IPS-NIHi7 (cell line): ENCODE measurements at regions not wholly inside any gene's neighbourhood (a gene's known extent, or its start where the extent isn't known, plus 50 kb on each side); places are given as distances from the start of the nearest gene placed in this dataset.
"Not testable (repeated sequence)": the region's sequence is repeated elsewhere in the genome, so short reads cannot be mapped to it uniquely, and the experiment has no call there.

Experiments used
- DNase-seq: peaks from one replicate; pipeline ENCODE4 v3.0.0; 2012; ENCODE audit warnings: mixed read lengths; ENCODE audit errors: extremely low spot score

GRCh38 chr10:30560326-30560725, 69.2 kb downstream of the LYZL2 start:
- DNase-seq, result no peak

GRCh38 chr10:30559180-30559579, 70.4 kb downstream of the LYZL2 start:
- no peak for DNase-seq

GRCh38 chr10:30558411-30558810, 71.1 kb downstream of the LYZL2 start:
- no peak for DNase-seq

- DNase-seq, result no peak
Observed at GRCh38 chr10:30557884-30558283, 71.7 kb downstream of the LYZL2 start.

GRCh38 chr10:30556189-30556588, 73.4 kb downstream of the LYZL2 start:
- no peak for DNase-seq

GRCh38 chr10:30555465-30555864, 74.1 kb downstream of the LYZL2 start:
- no peak for DNase-seq

- no peak for DNase-seq
Observed at GRCh38 chr10:30554440-30554825, 75.1 kb downstream of the LYZL2 start.

- peak; percentile 78 for DNase-seq
Observed at GRCh38 chr10:30553626-30554439, 75.7 kb downstream of the LYZL2 start.

- DNase-seq, result no peak
Observed at GRCh38 chr10:30553018-30553625, 76.4 kb downstream of the LYZL2 start.

GRCh38 chr10:30550967-30551815, 78.4 kb downstream of the LYZL2 start:
- no peak for DNase-seq

GRCh38 chr10:30549134-30549687, 80.3 kb downstream of the LYZL2 start:
- not testable (repeated sequence) for DNase-seq

GRCh38 chr10:30546511-30546910, 83.0 kb downstream of the LYZL2 start:
- no peak for DNase-seq

GRCh38 chr10:30542895-30543288, 86.7 kb downstream of the LYZL2 start:
- no peak for DNase-seq

- no peak for DNase-seq
Observed at GRCh38 chr10:30542001-30542894, 87.3 kb downstream of the LYZL2 start.

- DNase-seq, result no peak
Observed at GRCh38 chr10:30540276-30540675, 89.3 kb downstream of the LYZL2 start.

GRCh38 chr10:30538086-30538485, 91.5 kb downstream of the LYZL2 start:
- peak; percentile 38 for DNase-seq

- no peak for DNase-seq
Observed at GRCh38 chr10:30537586-30537985, 92.0 kb downstream of the LYZL2 start.

- DNase-seq, result not testable (repeated sequence)
Observed at GRCh38 chr10:30537158-30537557, 92.4 kb downstream of the LYZL2 start.

- no peak for DNase-seq
Observed at GRCh38 chr10:30536578-30536977, 93.0 kb downstream of the LYZL2 start.

- DNase-seq, result no peak
Observed at GRCh38 chr10:30535677-30536076, 93.9 kb downstream of the LYZL2 start.
